ENCODE measurements at regions not wholly inside any gene's neighbourhood (a gene's known extent, or its start where the extent isn't known, plus 50 kb on each side); places are given as distances from the start of the nearest gene placed in this dataset.

- H3K9me3 ChIP-seq = no peaks in the 10 kb centered on the region
- ATAC-seq (no peak), DNase-seq (no peak)
- H3K4me3 ChIP-seq = no peak overlapping the region
- H3K4me1 ChIP-seq = peaks cover 23% of the 10 kb centered on the region
- no peak overlapping the region for H3K27ac ChIP-seq
- TF ChIP-seq POLR2A (IDR thresholded peaks at IDR 0.05) (no peak), CTCF (IDR thresholded peaks at IDR 0.05) (no peak)
- intact Hi-C loops (cut with DNase I) = no loop called here
- no peaks in the 10 kb centered on the region for H3K27me3 ChIP-seq
- WGBS, 2 donors = 87 to 95% methylated on average over 14 to 40 of the region's 41 CpGs
- no peaks in the 10 kb centered on the region for H3K36me3 ChIP-seq (replicated peaks in 1 of 2; ENCODE audit: insufficient read depth in 1 of 2, low read depth in 2 of 2)
Observed at GRCh38 chr16:85373741-85374570, 239.2 kb upstream of the GSE1 start.

DNA sequence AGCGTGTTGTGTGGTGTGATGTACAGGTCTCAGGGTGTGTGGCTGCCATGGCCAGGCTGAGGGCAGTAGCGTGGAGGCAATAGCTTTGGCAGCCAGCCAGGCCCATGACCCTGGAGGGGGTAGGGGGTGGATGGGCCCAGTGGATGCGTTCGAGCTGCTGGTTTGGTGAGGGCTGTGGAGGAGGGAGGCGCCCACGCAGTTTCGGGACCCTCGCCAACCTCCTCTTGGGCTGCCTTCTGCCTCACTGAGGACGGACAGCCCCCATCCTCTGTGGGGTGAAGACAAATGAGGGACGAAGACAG is 238.6 kb upstream of the GSE1 start:
- Histone ChIP-seq H3K4me3 (no peak overlapping the region), H3K36me3 (replicated peaks in 1 of 2; ENCODE audit: insufficient read depth in 1 of 2, low read depth in 2 of 2) (no peaks in the 10 kb centered on the region), H3K27me3 (no peaks in the 10 kb centered on the region), H3K9me3 (no peaks in the 10 kb centered on the region), H3K27ac (no peak overlapping the region), H3K4me1 (peaks cover 23% of the 10 kb centered on the region)
- 64 to 80% methylated on average over 6 to 10 of the region's 10 CpGs for WGBS, 2 donors
- DNase-seq (peak in 1 of 4 donors; percentile 45), ATAC-seq (no peak)
- TF ChIP-seq CTCF (IDR thresholded peaks at IDR 0.05) = no peak
- no peak for TF ChIP-seq POLR2A (IDR thresholded peaks at IDR 0.05)
- intact Hi-C loops (cut with DNase I) = no loop called here

DNA sequence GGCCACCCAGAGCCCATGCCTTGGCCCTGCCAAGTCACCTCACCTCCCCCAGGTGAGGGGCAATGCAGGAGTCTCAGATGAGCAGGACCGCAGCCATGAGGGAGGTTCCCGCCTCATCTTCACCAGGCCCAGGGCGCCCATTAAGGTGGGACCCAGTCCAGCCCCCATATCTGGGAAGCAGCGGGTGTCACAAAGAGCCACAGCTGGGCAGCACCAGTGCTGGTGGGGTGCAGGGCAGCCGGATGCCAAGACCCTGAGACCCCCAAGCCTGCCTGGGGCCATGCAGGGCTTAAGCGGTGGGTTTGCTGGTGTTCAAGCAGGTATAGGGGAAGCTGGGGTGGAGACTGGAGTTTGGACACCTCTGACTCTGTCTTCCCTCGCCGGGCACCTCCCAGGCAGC is 237.8 kb upstream of the GSE1 start:
- peaks cover 16% of the 10 kb centered on the region for H3K4me1 ChIP-seq
- no peaks in the 10 kb centered on the region for H3K27me3 ChIP-seq
- WGBS, 2 donors = 94 to 96% methylated on average over 5 to 8 of the region's 8 CpGs
- no peaks in the 10 kb centered on the region for H3K36me3 ChIP-seq (replicated peaks in 1 of 2; ENCODE audit: insufficient read depth in 1 of 2, low read depth in 2 of 2)
- ATAC-seq (no peak), DNase-seq (no peak)
- TF ChIP-seq POLR2A (IDR thresholded peaks at IDR 0.05) = no peak
- TF ChIP-seq CTCF (IDR thresholded peaks at IDR 0.05) = no peak
- intact Hi-C loops (cut with DNase I) = no loop called here
- H3K9me3 ChIP-seq = no peaks in the 10 kb centered on the region
- H3K4me3 ChIP-seq = no peak overlapping the region
- H3K27ac ChIP-seq = no peak overlapping the region

DNA sequence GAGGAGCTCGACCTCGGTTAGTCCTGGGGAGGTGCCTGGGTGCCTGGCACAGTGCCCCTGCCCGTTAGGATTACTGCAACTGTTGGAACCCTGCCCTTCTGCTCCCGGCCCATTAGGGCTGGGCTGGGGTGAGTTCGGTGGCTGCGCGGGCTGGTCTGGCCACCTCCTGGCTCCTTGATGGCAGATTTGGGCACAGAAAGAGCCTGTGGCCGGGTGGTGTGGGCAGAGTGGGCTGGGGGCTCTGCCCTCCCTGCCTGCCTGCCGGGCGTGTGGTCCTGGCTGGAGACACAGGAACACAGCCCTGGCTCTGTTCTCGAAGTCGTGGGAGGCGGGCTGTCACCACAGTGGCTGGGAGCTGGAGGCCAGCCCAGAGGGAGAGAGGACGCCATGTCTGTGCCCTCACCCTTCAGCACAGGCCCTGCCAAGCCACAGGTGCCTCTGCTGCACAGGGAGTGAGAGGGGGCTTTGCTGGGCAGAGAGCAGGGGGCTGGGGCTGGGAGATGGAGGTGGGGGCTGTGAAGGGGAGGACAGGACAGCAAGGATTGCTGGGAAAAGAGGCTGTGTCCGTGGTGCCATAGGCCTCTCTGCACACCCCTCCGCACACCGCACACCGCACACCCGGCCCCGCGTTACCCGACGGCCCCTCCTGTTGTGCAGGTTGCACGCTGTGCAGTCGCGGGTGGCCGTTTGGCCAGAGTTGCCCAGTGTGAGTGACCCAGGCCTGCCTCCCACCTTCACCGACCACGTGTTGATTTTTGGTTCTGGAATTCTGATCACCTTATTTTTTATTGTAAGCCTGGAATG is 236.6 kb upstream of the GSE1 start:
- no peaks in the 10 kb centered on the region for H3K36me3 ChIP-seq (replicated peaks in 1 of 2; ENCODE audit: insufficient read depth in 1 of 2, low read depth in 2 of 2)
- DNase-seq = peak; percentile 62 to 83 (median 74)
- peaks cover 16% of the 10 kb centered on the region for H3K4me1 ChIP-seq
- intact Hi-C loops (cut with DNase I) = no loop called here
- peak overlapping the region; percentile 55 to 67 (median 62) for H3K27ac ChIP-seq
- peak; percentile 77 for ATAC-seq
- no peaks in the 10 kb centered on the region for H3K9me3 ChIP-seq
- H3K4me3 ChIP-seq = no peak overlapping the region
- TF ChIP-seq POLR2A (IDR thresholded peaks at IDR 0.05) = no peak
- no peak for TF ChIP-seq CTCF (IDR thresholded peaks at IDR 0.05)
- no peaks in the 10 kb centered on the region for H3K27me3 ChIP-seq
- WGBS, 2 donors = 57 to 63% methylated on average over 28 to 29 of the region's 29 CpGs

Measured in body of pancreas (tissue), 4 donors.